ENCODE measurements at regions not wholly inside any gene's neighbourhood (a gene's known extent, or its start where the extent isn't known, plus 50 kb on each side); places are given as distances from the start of the nearest gene placed in this dataset.

- ChIA-PET CTCF (no interaction called here), POLR2A (no interaction called here)
- no peak for TF ChIP-seq CTCF (IDR thresholded peaks at IDR 0.05; ENCODE audit: control extremely low read depth, extremely low read depth, low read depth, missing control alignments)
- no peak for DNase-seq (ENCODE audit: extremely low spot score)
Measured at GRCh38 chr11:56905936-56906335, 82.8 kb upstream of the OR5AK2 start.

GRCh38 chr11:56905442-56905841 is 83.3 kb upstream of the OR5AK2 start:
- POLR2A ChIA-PET, result no interaction called here
- CTCF ChIA-PET, result no interaction called here
- no peak for DNase-seq (ENCODE audit: extremely low spot score)
- no peak for TF ChIP-seq CTCF (IDR thresholded peaks at IDR 0.05; ENCODE audit: control extremely low read depth, extremely low read depth, low read depth, missing control alignments)

DNA sequence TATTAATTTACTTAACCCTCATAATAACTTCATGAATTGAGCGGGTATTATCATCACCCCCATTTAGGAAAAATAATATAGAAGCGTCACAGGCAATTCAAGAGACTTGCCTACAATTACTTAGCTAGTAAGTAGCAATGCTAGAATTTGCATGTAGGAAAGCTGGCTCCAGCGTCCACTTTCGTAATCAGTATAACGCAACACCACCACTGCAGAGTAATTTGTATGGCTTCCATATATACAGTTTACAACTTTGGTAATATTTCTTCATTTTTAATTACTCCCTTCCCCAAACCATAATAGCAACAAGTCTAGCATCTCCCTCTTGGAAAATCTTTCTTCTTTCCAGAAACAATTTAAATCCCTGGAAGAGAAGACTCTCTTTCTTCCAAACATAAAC is 89.9 kb upstream of the OR5AK2 start:
- ChIA-PET POLR2A (no interaction called here), CTCF (interaction anchor here (1.0 kb wide), 1 partner anchor 10 kb away, joined by 3 read pairs; no protein-coding TSS in a partner anchor)
- TF ChIP-seq CTCF (IDR thresholded peaks at IDR 0.05; ENCODE audit: control extremely low read depth, extremely low read depth, low read depth, missing control alignments), result no peak
- no peak for DNase-seq (ENCODE audit: extremely low spot score)

GRCh38 chr11:56890584-56891305 is 98.0 kb upstream of the OR5AK2 start:
- POLR2A ChIA-PET, result no interaction called here
- TF ChIP-seq CTCF (IDR thresholded peaks at IDR 0.05; ENCODE audit: control extremely low read depth, extremely low read depth, low read depth, missing control alignments), result no peak
- DNase-seq (ENCODE audit: extremely low spot score), result no peak
- CTCF ChIA-PET, result no interaction called here

DNA sequence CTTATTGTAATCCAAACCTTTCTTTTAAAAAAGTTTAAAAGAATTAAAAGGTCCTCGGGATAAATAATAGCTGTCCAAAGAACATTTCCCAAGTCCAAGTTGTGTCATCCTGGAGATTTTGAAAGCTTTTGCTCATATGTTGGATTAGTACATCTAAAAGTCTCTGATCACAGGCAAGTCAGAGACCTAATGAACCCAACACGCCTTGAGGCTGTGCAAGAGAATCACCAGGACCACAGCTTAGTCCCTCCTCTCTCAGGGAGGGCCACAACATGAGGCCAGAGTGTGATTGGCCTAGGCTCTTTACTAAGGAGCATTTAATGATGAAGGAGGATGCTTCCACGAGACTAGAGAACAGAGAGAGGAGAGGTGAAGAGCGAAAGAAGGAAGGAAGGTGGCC is 98.7 kb upstream of the OR5AK2 start:
- POLR2A ChIA-PET, result no interaction called here
- DNase-seq (ENCODE audit: extremely low spot score), result no peak

DNA sequence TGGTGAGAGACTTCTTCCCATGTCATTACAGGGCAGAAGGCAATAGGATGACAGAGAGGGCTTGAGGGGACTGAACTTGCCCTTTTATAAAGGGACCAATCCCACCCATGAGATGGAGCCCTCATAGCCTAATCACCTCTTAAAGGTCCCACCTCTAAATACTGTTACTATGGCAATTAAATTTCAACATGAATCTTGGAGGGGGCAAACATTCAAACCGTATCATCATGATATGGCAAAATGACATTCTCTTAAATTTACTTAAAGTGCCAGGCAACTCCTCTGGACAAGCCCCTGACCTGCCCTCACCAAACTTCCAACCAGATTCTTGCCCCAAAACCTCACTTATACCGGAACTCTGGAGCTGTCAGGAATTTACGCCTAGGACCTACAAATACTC is 100.8 kb upstream of the OR5AK2 start:
- ChIA-PET CTCF (interaction anchor here (0.9 kb wide), 1 partner anchor 22 kb away, joined by 3 read pairs; no protein-coding TSS in a partner anchor), POLR2A (no interaction called here)
- DNase-seq (ENCODE audit: extremely low spot score), result no peak
- TF ChIP-seq CTCF (IDR thresholded peaks at IDR 0.05; ENCODE audit: control extremely low read depth, extremely low read depth, low read depth, missing control alignments), result no peak

More for the DNA sequence above, 98.7 kb upstream of the OR5AK2 start:
- CTCF ChIA-PET, result no interaction called here
- TF ChIP-seq CTCF (IDR thresholded peaks at IDR 0.05; ENCODE audit: control extremely low read depth, extremely low read depth, low read depth, missing control alignments), result no peak
